Left kidney (tissue), 1 donor: ENCODE measurements at regions not wholly inside any gene's neighbourhood (a gene's known extent, or its start where the extent isn't known, plus 50 kb on each side); places are given as distances from the start of the nearest gene placed in this dataset.
"Not testable (repeated sequence)": the region's sequence is repeated elsewhere in the genome, so short reads cannot be mapped to it uniquely, and the experiment has no call there.

ENCODE experiments used
- DNase-seq: peaks from one replicate; pipeline ENCODE4 v3.0.0-alpha.2; 2013

GRCh38 chr2:234189786-234190300 lies 139.3 kb downstream of the SPP2 start:
- DNase-seq = no peak

- no peak for DNase-seq
These were observed 138.7 kb downstream of the SPP2 start for GRCh38 chr2:234189230-234189629.

GRCh38 chr2:234187646-234188174 lies 137.2 kb downstream of the SPP2 start:
- DNase-seq = no peak

DNA sequence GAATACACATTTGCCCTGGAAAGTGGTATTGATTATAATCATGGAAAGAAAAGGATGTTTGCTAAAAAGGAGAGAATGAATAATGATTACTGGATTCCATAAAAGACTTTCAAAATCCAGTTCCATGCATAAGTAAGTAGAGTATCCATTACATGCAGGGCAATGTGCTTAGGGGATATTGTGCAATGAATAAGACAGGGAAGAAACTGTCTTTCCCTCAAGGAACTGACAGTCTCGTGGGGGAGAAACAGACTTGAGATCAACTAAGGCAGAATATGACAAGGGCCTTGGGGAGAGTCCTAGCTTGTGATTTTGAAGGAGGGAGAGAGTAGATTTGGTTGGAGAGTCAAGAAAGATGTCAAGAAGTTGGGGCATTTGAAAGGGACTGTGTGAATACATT lies 130.6 kb downstream of the SPP2 start:
- DNase-seq = no peak

- no peak for DNase-seq
These were observed 128.5 kb downstream of the SPP2 start for GRCh38 chr2:234179031-234179363.

DNA sequence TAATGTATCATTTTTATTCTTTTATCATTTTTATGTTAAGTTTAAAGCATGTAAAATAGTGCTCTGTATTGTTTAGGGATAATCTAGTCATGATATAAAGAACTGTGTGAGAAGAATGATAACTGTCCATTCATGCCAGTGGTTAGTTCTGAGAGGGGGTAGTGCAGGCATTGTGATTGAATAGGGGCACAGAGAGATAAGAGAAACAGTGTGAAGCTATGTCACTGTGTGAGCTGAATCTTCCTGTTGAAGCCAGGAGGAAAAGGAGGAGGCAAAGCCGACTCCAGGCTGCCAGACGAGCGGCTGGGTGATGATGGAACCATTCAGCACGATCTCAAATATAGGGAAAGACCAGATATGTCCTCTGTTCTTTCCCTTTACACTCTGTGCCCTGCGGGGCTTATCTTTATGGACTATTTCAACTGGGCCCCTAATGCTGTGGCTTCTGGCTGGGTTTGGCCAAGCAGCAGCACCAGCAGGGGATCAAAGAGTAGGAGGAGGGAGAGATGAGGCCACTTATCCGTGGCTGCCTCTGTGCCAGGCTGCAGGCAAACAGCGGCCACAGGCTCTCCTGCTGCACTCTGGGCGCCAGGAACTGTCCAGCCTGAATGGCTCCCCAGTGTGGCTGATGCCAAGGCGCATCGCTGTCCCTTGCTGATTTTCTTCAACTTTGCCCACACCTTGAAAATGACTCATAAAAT lies 128.0 kb downstream of the SPP2 start:
- no peak for DNase-seq

DNA sequence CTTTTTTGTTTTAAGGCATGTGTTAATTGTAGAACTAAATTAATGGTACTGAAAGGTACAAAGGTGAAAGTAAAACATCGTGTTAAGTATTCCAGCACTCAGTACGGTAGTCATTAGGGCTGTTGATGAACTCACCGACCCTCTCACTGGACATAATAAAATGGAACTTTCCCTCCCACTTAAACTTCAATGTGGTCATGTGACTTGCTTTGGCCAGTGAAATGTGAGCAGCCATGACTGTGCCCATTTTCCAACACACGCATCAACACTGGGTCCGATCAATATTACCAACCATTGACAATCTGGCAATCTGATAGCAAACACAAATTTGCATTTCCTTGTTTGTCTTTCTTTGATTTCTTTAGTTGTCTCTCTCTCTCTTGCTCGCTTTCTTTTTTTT lies 125.1 kb downstream of the SPP2 start:
- DNase-seq = no peak

DNA sequence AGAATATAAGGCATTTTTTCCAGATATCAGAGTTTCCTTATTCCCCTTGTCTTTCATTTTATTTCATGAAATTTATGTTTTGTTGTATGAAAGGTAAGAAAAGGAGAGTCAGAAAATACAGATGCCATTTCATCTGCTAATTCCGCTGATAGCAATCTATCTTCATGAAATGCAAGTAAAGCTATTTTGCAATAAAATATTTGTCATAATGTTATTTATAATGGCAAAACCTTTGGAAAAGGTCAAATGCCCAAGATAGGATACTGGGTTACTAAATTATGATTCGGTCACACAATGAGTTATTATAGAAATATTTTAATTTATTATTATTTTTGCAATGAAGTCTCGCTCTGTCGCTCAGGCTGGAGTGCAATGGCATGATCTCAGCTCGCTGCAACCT lies 124.2 kb downstream of the SPP2 start:
- no peak for DNase-seq

- DNase-seq = no peak
These were observed 122.0 kb downstream of the SPP2 start for GRCh38 chr2:234172532-234172931.

DNA sequence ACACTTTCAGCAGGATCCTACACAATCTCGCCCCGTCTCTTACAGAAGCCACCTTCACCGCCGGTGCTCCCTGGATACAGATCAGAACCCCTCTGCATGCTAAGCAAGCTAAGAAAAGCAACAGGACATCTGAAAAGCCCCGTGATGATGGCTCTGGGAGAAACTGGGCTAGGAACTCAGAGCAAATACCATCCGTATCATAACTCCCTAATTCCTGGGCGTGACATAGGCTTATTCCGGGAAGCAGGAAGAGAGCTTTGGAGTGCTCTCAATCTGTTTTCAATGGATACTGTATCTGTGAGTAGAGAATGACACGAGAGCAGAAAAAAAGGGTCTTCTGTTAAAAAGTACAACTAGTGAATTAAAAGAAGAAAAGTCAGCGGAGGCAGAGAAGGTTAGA lies 121.6 kb downstream of the SPP2 start:
- DNase-seq = no peak

DNA sequence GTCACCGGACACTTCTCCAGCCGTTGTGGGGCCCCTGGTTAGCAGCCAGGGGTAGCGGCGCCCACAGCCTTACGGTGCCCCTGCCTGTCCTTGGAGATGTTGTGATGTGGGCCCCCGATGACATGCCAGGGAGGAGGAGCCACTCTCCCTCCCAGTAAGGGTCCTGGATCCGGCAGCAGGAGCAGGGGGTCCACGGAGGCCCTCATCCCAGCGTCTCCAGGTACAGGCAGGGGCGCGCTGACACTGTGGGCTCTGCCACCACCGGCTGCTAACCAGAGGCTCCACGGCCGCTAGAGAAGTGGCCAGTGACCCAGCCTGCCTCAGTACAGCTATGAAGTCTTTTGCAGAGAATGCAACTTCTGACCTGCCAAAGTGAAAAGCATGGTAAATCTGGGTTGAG lies 121.2 kb downstream of the SPP2 start:
- DNase-seq = no peak

- DNase-seq = no peak
These were observed 119.2 kb downstream of the SPP2 start for GRCh38 chr2:234169674-234170073.

- DNase-seq = not testable (repeated sequence)
These were observed 118.4 kb downstream of the SPP2 start for GRCh38 chr2:234168605-234169570.

GRCh38 chr2:234166531-234166930 lies 116.0 kb downstream of the SPP2 start:
- DNase-seq = no peak

DNA sequence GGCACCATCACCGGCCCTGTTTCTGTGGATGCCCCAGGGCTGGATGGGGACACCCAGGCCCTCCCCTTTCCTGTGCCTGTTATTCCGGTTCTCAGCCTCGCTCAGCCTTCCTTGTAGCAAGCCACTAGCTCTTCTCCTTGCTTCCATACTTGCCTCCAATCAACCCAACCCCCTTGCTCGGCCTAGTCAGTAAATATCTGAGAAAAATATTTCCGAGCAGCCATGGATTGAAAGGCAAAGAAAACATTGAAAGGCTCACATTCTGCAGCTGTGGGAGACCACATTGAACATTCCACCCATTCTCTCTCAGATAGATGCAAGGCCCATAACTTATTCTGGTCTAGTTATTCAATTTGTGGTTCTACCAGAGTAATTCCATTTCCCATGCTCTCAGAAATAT lies 114.9 kb downstream of the SPP2 start:
- DNase-seq = no peak

DNA sequence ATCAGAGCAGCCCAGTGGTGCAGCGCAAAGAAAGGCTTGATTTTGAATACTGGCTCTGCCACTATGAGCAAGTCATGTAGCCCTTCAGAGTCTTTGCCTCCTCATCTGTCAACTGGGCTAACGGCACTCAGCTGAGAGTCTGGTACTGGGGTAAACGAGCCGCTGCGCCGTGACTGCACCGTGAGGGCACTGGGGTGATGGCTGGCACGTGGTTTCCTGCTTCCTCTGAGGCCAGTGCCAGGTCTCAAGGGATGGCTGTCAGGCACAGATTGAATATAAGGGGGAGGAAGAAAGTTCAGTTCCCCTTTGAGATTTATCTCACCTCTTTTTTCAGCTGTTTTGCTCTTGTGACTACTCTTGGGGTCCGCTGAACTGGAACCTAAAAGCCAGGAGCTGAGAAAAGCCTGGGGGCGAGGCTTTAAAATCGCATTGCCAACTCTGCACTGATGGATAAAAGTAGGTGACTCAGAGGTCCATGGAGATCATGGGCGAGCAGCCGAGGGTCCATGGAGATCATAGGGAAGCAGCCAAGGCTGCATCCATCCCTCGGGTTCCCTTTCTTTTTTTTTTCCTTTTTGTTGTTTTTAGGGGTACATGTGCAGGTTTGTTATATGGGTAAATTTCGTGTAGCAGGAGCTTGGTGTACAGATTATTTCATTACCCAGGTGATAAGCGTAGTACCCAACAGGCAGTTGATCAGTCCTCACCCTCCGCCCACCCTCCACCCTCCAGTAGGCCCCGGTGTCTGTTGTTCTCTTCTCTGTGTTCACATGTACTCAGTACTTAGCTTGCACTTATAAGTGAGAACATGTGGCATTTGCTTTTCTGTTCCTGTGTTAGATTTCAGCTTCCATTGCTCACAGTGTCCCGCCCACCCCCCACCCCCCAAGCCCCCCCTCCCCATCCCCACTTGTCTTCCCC lies 114.3 kb downstream of the SPP2 start:
- DNase-seq = no peak

GRCh38 chr2:234163510-234164045 lies 113.1 kb downstream of the SPP2 start:
- DNase-seq = no peak

GRCh38 chr2:234162861-234163260 lies 112.4 kb downstream of the SPP2 start:
- no peak for DNase-seq

DNA sequence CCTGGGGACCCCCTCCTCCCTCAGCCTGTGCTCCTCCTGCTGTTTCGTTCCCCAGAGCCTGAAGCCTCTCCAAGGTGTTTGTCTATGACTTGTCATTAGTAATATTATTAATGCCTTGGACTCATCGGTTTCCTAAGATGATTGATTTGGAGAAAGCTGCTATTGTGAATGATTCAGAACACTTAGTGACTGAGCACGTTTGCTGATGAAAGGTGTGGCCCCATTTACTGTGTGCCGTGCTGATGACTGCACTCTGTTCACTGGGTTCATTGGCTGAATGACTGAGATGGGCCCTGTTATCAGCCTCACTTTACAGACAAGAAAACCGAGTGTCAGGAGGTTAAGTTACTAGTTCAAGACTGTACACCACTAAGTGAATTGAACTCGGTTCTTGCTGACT lies 111.4 kb downstream of the SPP2 start:
- no peak for DNase-seq

- DNase-seq = no peak
These were observed 108.3 kb downstream of the SPP2 start for GRCh38 chr2:234158812-234159211.

GRCh38 chr2:234157817-234158588 lies 107.5 kb downstream of the SPP2 start:
- DNase-seq = no peak
